NCI-H510A treated with DMSO at 0.1 percent for 48 hours (cell line): ENCODE measurements at regions not wholly inside any gene's neighbourhood (a gene's known extent, or its start where the extent isn't known, plus 50 kb on each side); places are given as distances from the start of the nearest gene placed in this dataset.
"Not testable (repeated sequence)": the region's sequence is repeated elsewhere in the genome, so short reads cannot be mapped to it uniquely, and the experiment has no call there.

Source experiments
- DNase-seq: peaks from one replicate; lab custom pipeline; 2025; lab: John Stamatoyannopoulos, UW

GRCh38 chr2:189309331-189309730, 129.8 kb upstream of the COL5A2 start:
- no peak for DNase-seq

GRCh38 chr2:189312211-189312610, 129.1 kb upstream of the WDR75 start:
- no peak for DNase-seq

GRCh38 chr2:189312643-189313042, 128.6 kb upstream of the WDR75 start:
- DNase-seq: no peak

- no peak for DNase-seq
These were observed 122.5 kb upstream of the WDR75 start for GRCh38 chr2:189318761-189319160.

GRCh38 chr2:189319424-189319823, 121.8 kb upstream of the WDR75 start:
- DNase-seq: not testable (repeated sequence)

- DNase-seq: no peak
These were observed 113.1 kb upstream of the WDR75 start for GRCh38 chr2:189327879-189328847.

- DNase-seq: no peak
These were observed 112.4 kb upstream of the WDR75 start for GRCh38 chr2:189328848-189329245.

- no peak for DNase-seq
These were observed 104.8 kb upstream of the WDR75 start for GRCh38 chr2:189336276-189336975.

- no peak for DNase-seq
These were observed 103.6 kb upstream of the WDR75 start for GRCh38 chr2:189337656-189338055.

- no peak for DNase-seq
These were observed 103.2 kb upstream of the WDR75 start for GRCh38 chr2:189338115-189338514.

GRCh38 chr2:189341077-189341476, 100.2 kb upstream of the WDR75 start:
- DNase-seq: no peak

GRCh38 chr2:189344043-189344442, 97.2 kb upstream of the WDR75 start:
- DNase-seq: no peak

GRCh38 chr2:189347540-189347939, 93.7 kb upstream of the WDR75 start:
- DNase-seq: peak; percentile 25

GRCh38 chr2:189348369-189348768, 92.9 kb upstream of the WDR75 start:
- DNase-seq: no peak

GRCh38 chr2:189350540-189351209, 90.6 kb upstream of the WDR75 start:
- DNase-seq: no peak

GRCh38 chr2:189351933-189352332, 89.3 kb upstream of the WDR75 start:
- DNase-seq: not testable (repeated sequence)

- not testable (repeated sequence) for DNase-seq
These were observed 83.9 kb upstream of the WDR75 start for GRCh38 chr2:189357375-189357774.

GRCh38 chr2:189360861-189361260, 80.4 kb upstream of the WDR75 start:
- DNase-seq: no peak

- DNase-seq: no peak
These were observed 79.0 kb upstream of the WDR75 start for GRCh38 chr2:189362283-189362682.

GRCh38 chr2:189363559-189363958, 77.7 kb upstream of the WDR75 start:
- DNase-seq: no peak

- no peak for DNase-seq
These were observed 76.7 kb upstream of the WDR75 start for GRCh38 chr2:189364607-189365006.

- DNase-seq: no peak
These were observed 74.9 kb upstream of the WDR75 start for GRCh38 chr2:189366349-189366748.

GRCh38 chr2:189367343-189367742, 73.9 kb upstream of the WDR75 start:
- DNase-seq: no peak
